ENCODE measurements at regions not wholly inside any gene's neighbourhood (a gene's known extent, or its start where the extent isn't known, plus 50 kb on each side); places are given as distances from the start of the nearest gene placed in this dataset.

- no peaks in the 10 kb centered on the region for H3K36me3 ChIP-seq (ENCODE audit: control insufficient read depth, low read length)
- H3K9me2 ChIP-seq (replicated peaks; ENCODE audit: control insufficient read depth, low read length), result no peaks in the 10 kb centered on the region
- H3K9me3 ChIP-seq (ENCODE audit: control insufficient read depth, insufficient read depth, low read length), result no peaks in the 10 kb centered on the region
- H4K20me1 ChIP-seq (ENCODE audit: control insufficient read depth, insufficient read depth, low read depth, low read length), result no peaks in the 10 kb centered on the region
- TF ChIP-seq CTCF (IDR thresholded peaks at IDR 0.05; ENCODE audit: low read depth, low read length, poor library complexity, severe bottlenecking), result no peak
- no peak for TF ChIP-seq EZH2phosphoT487 (IDR thresholded peaks at IDR 0.05; ENCODE audit: borderline replicate concordance, low read length)
- H3K27ac ChIP-seq (ENCODE audit: low read depth, low read length), result no peak overlapping the region
- no peaks in the 10 kb centered on the region for H3K79me2 ChIP-seq (ENCODE audit: control insufficient read depth, low read length)
- H3K4me3 ChIP-seq (ENCODE audit: low read length), result no peak overlapping the region
- H3K27me3 ChIP-seq (ENCODE audit: control insufficient read depth, low read length), result no peaks in the 10 kb centered on the region
- H3F3A ChIP-seq (ENCODE audit: control insufficient read depth, insufficient read depth), result no peaks in the 10 kb centered on the region
- H3K4me2 ChIP-seq (ENCODE audit: low read length), result no peak overlapping the region
- no peaks in the 10 kb centered on the region for H3K4me1 ChIP-seq (ENCODE audit: control insufficient read depth, low read length)
Observed at GRCh38 chr1:242827538-242827937, 303.0 kb upstream of the PLD5 start.

- no peaks in the 10 kb centered on the region for H3K36me3 ChIP-seq (ENCODE audit: control insufficient read depth, low read length)
- no peak overlapping the region for H3K27ac ChIP-seq (ENCODE audit: low read depth, low read length)
- no peaks in the 10 kb centered on the region for H3K9me3 ChIP-seq (ENCODE audit: control insufficient read depth, insufficient read depth, low read length)
- no peaks in the 10 kb centered on the region for H3K27me3 ChIP-seq (ENCODE audit: control insufficient read depth, low read length)
- no peak overlapping the region for H3K4me2 ChIP-seq (ENCODE audit: low read length)
- no peak overlapping the region for H3K4me3 ChIP-seq (ENCODE audit: low read length)
- H4K20me1 ChIP-seq (ENCODE audit: control insufficient read depth, insufficient read depth, low read depth, low read length), result no peaks in the 10 kb centered on the region
- TF ChIP-seq CTCF (IDR thresholded peaks at IDR 0.05; ENCODE audit: low read depth, low read length, poor library complexity, severe bottlenecking), result no peak
- no peaks in the 10 kb centered on the region for H3K4me1 ChIP-seq (ENCODE audit: control insufficient read depth, low read length)
- H3K79me2 ChIP-seq (ENCODE audit: control insufficient read depth, low read length), result no peaks in the 10 kb centered on the region
- H3F3A ChIP-seq (ENCODE audit: control insufficient read depth, insufficient read depth), result no peaks in the 10 kb centered on the region
- H3K9me2 ChIP-seq (replicated peaks; ENCODE audit: control insufficient read depth, low read length), result no peaks in the 10 kb centered on the region
Observed at GRCh38 chr1:242826701-242827336, 302.3 kb upstream of the PLD5 start.

DNA sequence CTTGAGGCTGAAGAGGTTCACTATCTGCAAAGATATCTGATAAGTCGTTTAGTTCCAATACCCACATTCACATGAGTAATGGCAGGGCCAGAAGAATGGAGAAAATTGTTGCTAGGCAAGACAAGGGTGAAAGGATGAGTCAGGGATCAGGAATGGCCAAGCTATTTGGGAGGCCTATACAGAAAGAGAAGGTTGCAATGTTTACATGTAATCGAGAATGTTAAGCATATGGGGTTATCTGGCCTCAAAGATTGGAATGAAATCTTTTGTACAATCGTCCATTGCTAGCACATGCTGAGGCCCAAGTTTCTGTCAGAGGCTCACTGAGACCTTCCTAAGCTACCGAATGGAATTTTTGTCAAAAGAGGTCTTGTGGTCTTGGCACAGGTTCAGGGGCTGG is 299.9 kb upstream of the PLD5 start:
- Histone ChIP-seq H3K27ac (ENCODE audit: low read depth, low read length) (no peak overlapping the region), H3K36me3 (ENCODE audit: control insufficient read depth, low read length) (no peaks in the 10 kb centered on the region), H3K4me1 (ENCODE audit: control insufficient read depth, low read length) (no peaks in the 10 kb centered on the region)

More for the DNA sequence above, 299.9 kb upstream of the PLD5 start:
- Histone ChIP-seq H3F3A (ENCODE audit: control insufficient read depth, insufficient read depth) (no peaks in the 10 kb centered on the region), H3K4me2 (ENCODE audit: low read length) (no peak overlapping the region), H3K9me3 (ENCODE audit: control insufficient read depth, insufficient read depth, low read length) (no peaks in the 10 kb centered on the region), H3K9me2 (replicated peaks; ENCODE audit: control insufficient read depth, low read length) (no peaks in the 10 kb centered on the region), H3K27me3 (ENCODE audit: control insufficient read depth, low read length) (no peaks in the 10 kb centered on the region), H3K79me2 (ENCODE audit: control insufficient read depth, low read length) (no peaks in the 10 kb centered on the region), H3K4me3 (ENCODE audit: low read length) (no peak overlapping the region), H4K20me1 (ENCODE audit: control insufficient read depth, insufficient read depth, low read depth, low read length) (no peaks in the 10 kb centered on the region)
- TF ChIP-seq CTCF (IDR thresholded peaks at IDR 0.05; ENCODE audit: low read depth, low read length, poor library complexity, severe bottlenecking) (no peak), EZH2phosphoT487 (IDR thresholded peaks at IDR 0.05; ENCODE audit: borderline replicate concordance, low read length) (no peak)

Data from DOHH2 (cell line).